WTC11 (cell line): ENCODE measurements at regions not wholly inside any gene's neighbourhood (a gene's known extent, or its start where the extent isn't known, plus 50 kb on each side); places are given as distances from the start of the nearest gene placed in this dataset.

ENCODE experiments used
- ATAC-seq: fragments of 200-7000 bp; cut with Tn5 transposase; 2 replicates; pipeline ENCODE4 v1.10.0; 2021; ENCODE audit warnings: mild to moderate bottlenecking, moderate library complexity
- CTCF ChIA-PET: fragments of 300-600 bp; sonication (Branson Sonifier 250); formaldehyde crosslinking; loops from one replicate; lab custom pipeline; 2021; ENCODE audit warnings: antibody characterized with exemption; lab: Charles Lee
- POLR2A ChIA-PET: fragments of 350-600 bp; sonication (Branson Sonifier 250); formaldehyde crosslinking; loops from one replicate; lab custom pipeline; 2021; ENCODE audit warnings: antibody characterized with exemption; lab: Charles Lee
- DNase-seq: peaks from one replicate; pipeline ENCODE4 v3.0.0; 2021; ENCODE audit warnings: low spot score
- H3K27ac Mint-ChIP-seq: 2 replicates; pipeline ENCODE4 v1.8.0; 2021; ENCODE audit warnings: mixed read lengths
- H3K27me3 Mint-ChIP-seq: 2 replicates; pipeline ENCODE4 v1.8.0; 2021; ENCODE audit warnings: low read depth, mild to moderate bottlenecking, moderate library complexity, mixed read lengths
- H3K36me3 Mint-ChIP-seq: 2 replicates; pipeline ENCODE4 v1.8.0; 2021; ENCODE audit warnings: mixed read lengths
- H3K4me1 Mint-ChIP-seq: 2 replicates; pipeline ENCODE4 v1.8.0; 2022; ENCODE audit warnings: mixed read lengths
- H3K4me3 Mint-ChIP-seq: 2 replicates; pipeline ENCODE4 v1.8.0; 2021; ENCODE audit warnings: mild to moderate bottlenecking, moderate library complexity, mixed read lengths
- H3K9me3 Mint-ChIP-seq: 2 replicates; pipeline ENCODE4 v1.8.0; 2021; ENCODE audit warnings: mixed read lengths
- CREB1 ChIP-seq: sonication (generic); formaldehyde crosslinking; IDR thresholded peaks from 2 replicates; pipeline ENCODE4 v1.8.0; 2023; ENCODE audit warnings: mild to moderate bottlenecking, missing genetic modification reagents
- FOXK1 ChIP-seq: sonication (generic); formaldehyde crosslinking; IDR thresholded peaks from 2 replicates; pipeline ENCODE4 v1.8.0; 2022; ENCODE audit warnings: mild to moderate bottlenecking, moderate library complexity, missing genetic modification reagents
- HMGA2 ChIP-seq: fragments of 250-450 bp; sonication (Bioruptor Pico); IDR thresholded peaks from 2 replicates; pipeline ENCODE4 v1.4.0; 2021; ENCODE audit warnings: mild to moderate bottlenecking, moderate library complexity
- JAZF1 ChIP-seq: fragments of 250-450 bp; sonication (Bioruptor Pico); IDR thresholded peaks from 2 replicates; pipeline ENCODE4 v1.9.0; 2021; ENCODE audit warnings: moderate library complexity, mild to moderate bottlenecking, inconsistent platforms
- NFYB ChIP-seq: sonication (generic); formaldehyde crosslinking; conservative IDR thresholded peaks from 2 replicates; pipeline ENCODE4 v1.8.0; 2022; ENCODE audit warnings: low read depth, missing genetic modification reagents
- NR3C1 ChIP-seq: sonication (generic); formaldehyde crosslinking; conservative IDR thresholded peaks from 2 replicates; pipeline ENCODE4 v1.8.1; 2023; ENCODE audit warnings: low read depth, mild to moderate bottlenecking, missing genetic modification reagents
- RORB ChIP-seq: fragments of 250-450 bp; sonication (Bioruptor Pico); IDR thresholded peaks from 2 replicates; pipeline ENCODE4 v1.9.0; 2021; ENCODE audit warnings: mild to moderate bottlenecking
- TEAD1 ChIP-seq: sonication (generic); formaldehyde crosslinking; IDR thresholded peaks from 2 replicates; pipeline ENCODE4 v1.8.0; 2022; ENCODE audit warnings: mild to moderate bottlenecking, missing genetic modification reagents
- ZBTB21 ChIP-seq: sonication (generic); formaldehyde crosslinking; IDR thresholded peaks from 2 replicates; pipeline ENCODE4 v1.8.1; 2023; ENCODE audit warnings: mild to moderate bottlenecking, missing genetic modification reagents, borderline replicate concordance
- ZNF416 ChIP-seq: fragments of 250-450 bp; sonication (Bioruptor Pico); IDR thresholded peaks from 2 replicates; pipeline ENCODE4 v1.9.0; 2021; ENCODE audit warnings: mild to moderate bottlenecking, inconsistent platforms
- ZNF423 ChIP-seq: fragments of 250-450 bp; sonication (Bioruptor Pico); IDR thresholded peaks from 2 replicates; pipeline ENCODE4 v2.1.2; 2022; ENCODE audit warnings: mild to moderate bottlenecking, moderate library complexity
- TF ChIP-seq, protein P1 (sequence below): sonication (generic); formaldehyde crosslinking; IDR thresholded peaks from 2 replicates; pipeline ENCODE4 v1.8.0; 2023; ENCODE audit warnings: mild to moderate bottlenecking, missing genetic modification reagents
- TF ChIP-seq, protein P2 (sequence below): fragments of 250-450 bp; sonication (Bioruptor Pico); conservative IDR thresholded peaks from 2 replicates; pipeline ENCODE4 v1.9.0; 2021; ENCODE audit warnings: mild to moderate bottlenecking
- TF ChIP-seq, protein P3 (sequence below): sonication (generic); formaldehyde crosslinking; IDR thresholded peaks from 2 replicates; pipeline ENCODE4 v1.8.0; 2022; ENCODE audit warnings: mild to moderate bottlenecking, missing genetic modification reagents
- TF ChIP-seq, protein P4 (sequence below): sonication (generic); formaldehyde crosslinking; IDR thresholded peaks from 2 replicates; pipeline ENCODE4 v1.8.1; 2023; ENCODE audit warnings: mild to moderate bottlenecking, missing genetic modification reagents
- TF ChIP-seq, protein P5 (sequence below): sonication (generic); formaldehyde crosslinking; IDR thresholded peaks from 2 replicates; pipeline ENCODE4 v1.8.1; 2023; ENCODE audit warnings: mild to moderate bottlenecking, missing genetic modification reagents
- TF ChIP-seq, protein P6 (sequence below): sonication (generic); formaldehyde crosslinking; IDR thresholded peaks from 2 replicates; pipeline ENCODE4 v1.8.1; 2023; ENCODE audit warnings: mild to moderate bottlenecking, missing genetic modification reagents, moderate library complexity
- TF ChIP-seq, protein P7 (sequence below): sonication (generic); formaldehyde crosslinking; IDR thresholded peaks from 2 replicates; pipeline ENCODE4 v1.8.0; 2022; ENCODE audit warnings: missing genetic modification reagents
- TF ChIP-seq, protein P8 (sequence below): fragments of 200-600 bp; IDR thresholded peaks from 2 replicates; pipeline ENCODE4 v1.8.0; 2022; ENCODE audit warnings: antibody characterized with exemption
- TF ChIP-seq, protein P9 (sequence below): sonication (generic); formaldehyde crosslinking; IDR thresholded peaks from 2 replicates; pipeline ENCODE4 v1.8.0; 2022; ENCODE audit warnings: mild to moderate bottlenecking, missing genetic modification reagents

DNA sequence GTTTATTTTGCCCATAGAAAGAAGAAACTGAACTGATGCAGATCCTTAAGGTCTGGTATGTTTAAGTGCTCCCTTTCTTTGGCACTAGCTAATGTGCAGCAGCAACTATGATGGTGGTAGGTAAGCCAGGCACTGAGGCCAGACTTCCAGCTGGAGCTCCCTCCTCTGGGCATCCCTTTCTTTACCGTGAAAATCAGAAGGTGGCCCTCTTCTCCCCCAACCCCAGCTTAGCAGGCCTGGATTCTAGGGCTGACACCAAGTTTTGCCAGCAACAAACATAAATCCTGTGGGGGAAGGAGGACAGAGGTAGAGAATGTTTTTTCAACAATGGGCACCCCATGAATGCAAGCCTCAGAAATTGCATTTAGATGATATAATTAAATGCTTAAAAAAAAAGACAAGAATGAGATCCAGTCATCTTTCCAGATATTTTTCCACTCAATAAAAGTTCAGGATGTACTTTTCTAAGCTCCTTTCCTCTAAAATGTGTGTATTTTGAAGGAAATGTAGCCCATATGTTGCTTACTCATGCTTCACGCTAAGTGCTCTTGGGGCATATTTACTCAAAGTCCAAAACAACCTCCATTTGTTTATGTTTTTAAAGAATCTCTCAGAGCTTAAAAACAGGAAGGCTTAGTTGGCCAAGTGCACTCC, 123.9 kb upstream of the NXT1 start (continued):
- TF ChIP-seq, protein P1, sequence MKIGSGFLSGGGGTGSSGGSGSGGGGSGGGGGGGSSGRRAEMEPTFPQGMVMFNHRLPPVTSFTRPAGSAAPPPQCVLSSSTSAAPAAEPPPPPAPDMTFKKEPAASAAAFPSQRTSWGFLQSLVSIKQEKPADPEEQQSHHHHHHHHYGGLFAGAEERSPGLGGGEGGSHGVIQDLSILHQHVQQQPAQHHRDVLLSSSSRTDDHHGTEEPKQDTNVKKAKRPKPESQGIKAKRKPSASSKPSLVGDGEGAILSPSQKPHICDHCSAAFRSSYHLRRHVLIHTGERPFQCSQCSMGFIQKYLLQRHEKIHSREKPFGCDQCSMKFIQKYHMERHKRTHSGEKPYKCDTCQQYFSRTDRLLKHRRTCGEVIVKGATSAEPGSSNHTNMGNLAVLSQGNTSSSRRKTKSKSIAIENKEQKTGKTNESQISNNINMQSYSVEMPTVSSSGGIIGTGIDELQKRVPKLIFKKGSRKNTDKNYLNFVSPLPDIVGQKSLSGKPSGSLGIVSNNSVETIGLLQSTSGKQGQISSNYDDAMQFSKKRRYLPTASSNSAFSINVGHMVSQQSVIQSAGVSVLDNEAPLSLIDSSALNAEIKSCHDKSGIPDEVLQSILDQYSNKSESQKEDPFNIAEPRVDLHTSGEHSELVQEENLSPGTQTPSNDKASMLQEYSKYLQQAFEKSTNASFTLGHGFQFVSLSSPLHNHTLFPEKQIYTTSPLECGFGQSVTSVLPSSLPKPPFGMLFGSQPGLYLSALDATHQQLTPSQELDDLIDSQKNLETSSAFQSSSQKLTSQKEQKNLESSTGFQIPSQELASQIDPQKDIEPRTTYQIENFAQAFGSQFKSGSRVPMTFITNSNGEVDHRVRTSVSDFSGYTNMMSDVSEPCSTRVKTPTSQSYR = no peak
- no peak for TF ChIP-seq JAZF1 (CRISPR knock-in tag)
- no peak for TF ChIP-seq TEAD1 (CRISPR knock-in tag)
- TF ChIP-seq, protein P2, sequence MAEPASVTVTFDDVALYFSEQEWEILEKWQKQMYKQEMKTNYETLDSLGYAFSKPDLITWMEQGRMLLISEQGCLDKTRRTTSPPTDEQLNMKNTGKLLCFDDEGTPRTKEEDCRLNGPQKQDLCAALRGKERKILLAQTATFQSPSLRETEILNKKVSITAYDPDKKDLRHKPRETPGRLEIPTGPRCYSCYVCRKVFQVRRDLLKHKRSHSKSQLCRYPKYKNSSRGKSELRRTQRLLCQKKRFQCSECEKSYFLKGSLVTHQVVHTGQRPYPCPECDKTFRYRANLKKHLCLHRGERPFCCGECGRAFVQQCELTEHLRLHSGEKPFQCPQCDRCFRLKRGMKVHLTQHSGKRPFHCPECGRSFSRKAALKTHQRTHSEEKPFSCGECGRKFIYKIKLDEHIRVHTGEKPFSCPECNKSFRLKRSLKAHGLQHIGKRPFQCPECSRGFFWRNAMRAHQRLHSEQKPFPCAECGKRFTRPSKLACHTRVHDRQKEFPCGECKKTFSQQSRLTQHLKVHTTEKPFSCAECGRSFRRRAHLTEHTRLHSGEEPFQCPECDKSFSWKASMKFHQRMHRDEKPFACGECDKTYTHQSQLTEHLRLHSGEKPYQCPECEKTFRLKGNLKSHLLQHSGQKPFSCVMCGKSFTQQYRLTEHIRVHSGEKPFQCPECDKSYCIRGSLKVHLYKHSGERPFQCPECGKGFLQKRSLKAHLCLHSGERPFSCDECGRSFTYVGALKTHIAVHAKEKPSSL (CRISPR knock-in tag) = no peak
- TF ChIP-seq, protein P3, sequence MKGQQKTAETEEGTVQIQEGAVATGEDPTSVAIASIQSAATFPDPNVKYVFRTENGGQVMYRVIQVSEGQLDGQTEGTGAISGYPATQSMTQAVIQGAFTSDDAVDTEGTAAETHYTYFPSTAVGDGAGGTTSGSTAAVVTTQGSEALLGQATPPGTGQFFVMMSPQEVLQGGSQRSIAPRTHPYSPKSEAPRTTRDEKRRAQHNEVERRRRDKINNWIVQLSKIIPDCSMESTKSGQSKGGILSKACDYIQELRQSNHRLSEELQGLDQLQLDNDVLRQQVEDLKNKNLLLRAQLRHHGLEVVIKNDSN (CRISPR knock-in tag) = no peak
- no peak for TF ChIP-seq NR3C1 (CRISPR knock-in tag)
- TF ChIP-seq CREB1 (CRISPR knock-in tag) = no peak
- no peak for TF ChIP-seq NFYB (CRISPR knock-in tag)

DNA sequence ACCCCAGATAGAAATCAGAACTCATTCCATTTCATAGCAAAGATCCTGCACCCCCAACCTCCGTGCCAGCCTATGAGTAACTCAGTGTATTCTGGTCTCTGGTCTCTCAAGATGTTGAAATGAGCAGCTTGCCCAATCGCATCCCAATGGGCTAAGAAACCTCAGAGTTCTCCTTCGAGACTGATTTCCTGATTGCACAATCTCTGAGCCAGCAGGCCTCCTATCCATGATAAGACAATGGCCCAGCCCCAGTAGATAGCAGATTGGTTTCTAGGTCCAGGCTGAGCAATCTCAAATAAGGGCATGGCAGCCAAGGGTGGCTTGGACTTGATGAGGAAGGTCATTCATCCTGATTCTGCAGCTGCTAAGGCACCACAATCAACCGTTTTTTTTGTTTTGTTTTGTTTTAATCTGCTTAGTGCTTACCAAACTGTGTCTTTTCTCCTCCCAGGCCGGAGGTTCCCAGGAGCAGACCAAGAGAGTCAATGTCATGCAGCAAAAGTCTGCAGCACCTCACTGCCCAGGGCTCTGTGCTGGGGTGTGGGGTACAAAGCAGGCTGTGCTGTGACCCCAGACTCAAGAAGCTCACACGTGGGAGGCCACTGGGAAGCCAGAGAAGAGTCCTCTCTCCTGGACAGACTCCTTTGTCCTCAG, 125.1 kb upstream of the NXT1 start:
- DNase-seq = no peak
- peaks cover 10% of the 10 kb centered on the region for H3K27me3 Mint-ChIP-seq
- H3K9me3 Mint-ChIP-seq = peaks cover 26% of the 10 kb centered on the region
- CTCF ChIA-PET = interaction anchor here (1.0 to 2.2 kb wide), 5 partner anchors 10 to 534 kb away, joined by 3 to 20 read pairs (median 7); no protein-coding TSS in a partner anchor
- no peaks in the 10 kb centered on the region for H3K4me1 Mint-ChIP-seq
- no peak overlapping the region for H3K27ac Mint-ChIP-seq
- TF ChIP-seq, protein P4, sequence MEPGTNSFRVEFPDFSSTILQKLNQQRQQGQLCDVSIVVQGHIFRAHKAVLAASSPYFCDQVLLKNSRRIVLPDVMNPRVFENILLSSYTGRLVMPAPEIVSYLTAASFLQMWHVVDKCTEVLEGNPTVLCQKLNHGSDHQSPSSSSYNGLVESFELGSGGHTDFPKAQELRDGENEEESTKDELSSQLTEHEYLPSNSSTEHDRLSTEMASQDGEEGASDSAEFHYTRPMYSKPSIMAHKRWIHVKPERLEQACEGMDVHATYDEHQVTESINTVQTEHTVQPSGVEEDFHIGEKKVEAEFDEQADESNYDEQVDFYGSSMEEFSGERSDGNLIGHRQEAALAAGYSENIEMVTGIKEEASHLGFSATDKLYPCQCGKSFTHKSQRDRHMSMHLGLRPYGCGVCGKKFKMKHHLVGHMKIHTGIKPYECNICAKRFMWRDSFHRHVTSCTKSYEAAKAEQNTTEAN (CRISPR knock-in tag) = no peak
- TF ChIP-seq, protein P5, sequence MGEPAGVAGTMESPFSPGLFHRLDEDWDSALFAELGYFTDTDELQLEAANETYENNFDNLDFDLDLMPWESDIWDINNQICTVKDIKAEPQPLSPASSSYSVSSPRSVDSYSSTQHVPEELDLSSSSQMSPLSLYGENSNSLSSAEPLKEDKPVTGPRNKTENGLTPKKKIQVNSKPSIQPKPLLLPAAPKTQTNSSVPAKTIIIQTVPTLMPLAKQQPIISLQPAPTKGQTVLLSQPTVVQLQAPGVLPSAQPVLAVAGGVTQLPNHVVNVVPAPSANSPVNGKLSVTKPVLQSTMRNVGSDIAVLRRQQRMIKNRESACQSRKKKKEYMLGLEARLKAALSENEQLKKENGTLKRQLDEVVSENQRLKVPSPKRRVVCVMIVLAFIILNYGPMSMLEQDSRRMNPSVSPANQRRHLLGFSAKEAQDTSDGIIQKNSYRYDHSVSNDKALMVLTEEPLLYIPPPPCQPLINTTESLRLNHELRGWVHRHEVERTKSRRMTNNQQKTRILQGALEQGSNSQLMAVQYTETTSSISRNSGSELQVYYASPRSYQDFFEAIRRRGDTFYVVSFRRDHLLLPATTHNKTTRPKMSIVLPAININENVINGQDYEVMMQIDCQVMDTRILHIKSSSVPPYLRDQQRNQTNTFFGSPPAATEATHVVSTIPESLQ (CRISPR knock-in tag) = no peak
- no peak for TF ChIP-seq HMGA2 (CRISPR knock-in tag)
- no peak for TF ChIP-seq ZNF423 (CRISPR knock-in tag)
- TF ChIP-seq, protein P6, sequence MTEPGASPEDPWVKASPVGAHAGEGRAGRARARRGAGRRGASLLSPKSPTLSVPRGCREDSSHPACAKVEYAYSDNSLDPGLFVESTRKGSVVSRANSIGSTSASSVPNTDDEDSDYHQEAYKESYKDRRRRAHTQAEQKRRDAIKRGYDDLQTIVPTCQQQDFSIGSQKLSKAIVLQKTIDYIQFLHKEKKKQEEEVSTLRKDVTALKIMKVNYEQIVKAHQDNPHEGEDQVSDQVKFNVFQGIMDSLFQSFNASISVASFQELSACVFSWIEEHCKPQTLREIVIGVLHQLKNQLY (CRISPR knock-in tag) = no peak
- no peak for TF ChIP-seq FOXK1 (CRISPR knock-in tag)
- no peak for TF ChIP-seq RORB (CRISPR knock-in tag)
- TF ChIP-seq, protein P7, sequence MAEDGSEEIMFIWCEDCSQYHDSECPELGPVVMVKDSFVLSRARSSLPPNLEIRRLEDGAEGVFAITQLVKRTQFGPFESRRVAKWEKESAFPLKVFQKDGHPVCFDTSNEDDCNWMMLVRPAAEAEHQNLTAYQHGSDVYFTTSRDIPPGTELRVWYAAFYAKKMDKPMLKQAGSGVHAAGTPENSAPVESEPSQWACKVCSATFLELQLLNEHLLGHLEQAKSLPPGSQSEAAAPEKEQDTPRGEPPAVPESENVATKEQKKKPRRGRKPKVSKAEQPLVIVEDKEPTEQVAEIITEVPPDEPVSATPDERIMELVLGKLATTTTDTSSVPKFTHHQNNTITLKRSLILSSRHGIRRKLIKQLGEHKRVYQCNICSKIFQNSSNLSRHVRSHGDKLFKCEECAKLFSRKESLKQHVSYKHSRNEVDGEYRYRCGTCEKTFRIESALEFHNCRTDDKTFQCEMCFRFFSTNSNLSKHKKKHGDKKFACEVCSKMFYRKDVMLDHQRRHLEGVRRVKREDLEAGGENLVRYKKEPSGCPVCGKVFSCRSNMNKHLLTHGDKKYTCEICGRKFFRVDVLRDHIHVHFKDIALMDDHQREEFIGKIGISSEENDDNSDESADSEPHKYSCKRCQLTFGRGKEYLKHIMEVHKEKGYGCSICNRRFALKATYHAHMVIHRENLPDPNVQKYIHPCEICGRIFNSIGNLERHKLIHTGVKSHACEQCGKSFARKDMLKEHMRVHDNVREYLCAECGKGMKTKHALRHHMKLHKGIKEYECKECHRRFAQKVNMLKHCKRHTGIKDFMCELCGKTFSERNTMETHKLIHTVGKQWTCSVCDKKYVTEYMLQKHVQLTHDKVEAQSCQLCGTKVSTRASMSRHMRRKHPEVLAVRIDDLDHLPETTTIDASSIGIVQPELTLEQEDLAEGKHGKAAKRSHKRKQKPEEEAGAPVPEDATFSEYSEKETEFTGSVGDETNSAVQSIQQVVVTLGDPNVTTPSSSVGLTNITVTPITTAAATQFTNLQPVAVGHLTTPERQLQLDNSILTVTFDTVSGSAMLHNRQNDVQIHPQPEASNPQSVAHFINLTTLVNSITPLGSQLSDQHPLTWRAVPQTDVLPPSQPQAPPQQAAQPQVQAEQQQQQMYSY (CRISPR knock-in tag) = no peak
- no peak for TF ChIP-seq ZBTB21 (CRISPR knock-in tag)
- no peak for TF ChIP-seq ZNF416 (CRISPR knock-in tag)
- TF ChIP-seq, protein P8, sequence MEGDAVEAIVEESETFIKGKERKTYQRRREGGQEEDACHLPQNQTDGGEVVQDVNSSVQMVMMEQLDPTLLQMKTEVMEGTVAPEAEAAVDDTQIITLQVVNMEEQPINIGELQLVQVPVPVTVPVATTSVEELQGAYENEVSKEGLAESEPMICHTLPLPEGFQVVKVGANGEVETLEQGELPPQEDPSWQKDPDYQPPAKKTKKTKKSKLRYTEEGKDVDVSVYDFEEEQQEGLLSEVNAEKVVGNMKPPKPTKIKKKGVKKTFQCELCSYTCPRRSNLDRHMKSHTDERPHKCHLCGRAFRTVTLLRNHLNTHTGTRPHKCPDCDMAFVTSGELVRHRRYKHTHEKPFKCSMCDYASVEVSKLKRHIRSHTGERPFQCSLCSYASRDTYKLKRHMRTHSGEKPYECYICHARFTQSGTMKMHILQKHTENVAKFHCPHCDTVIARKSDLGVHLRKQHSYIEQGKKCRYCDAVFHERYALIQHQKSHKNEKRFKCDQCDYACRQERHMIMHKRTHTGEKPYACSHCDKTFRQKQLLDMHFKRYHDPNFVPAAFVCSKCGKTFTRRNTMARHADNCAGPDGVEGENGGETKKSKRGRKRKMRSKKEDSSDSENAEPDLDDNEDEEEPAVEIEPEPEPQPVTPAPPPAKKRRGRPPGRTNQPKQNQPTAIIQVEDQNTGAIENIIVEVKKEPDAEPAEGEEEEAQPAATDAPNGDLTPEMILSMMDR = no peak
- TF ChIP-seq, protein P9, sequence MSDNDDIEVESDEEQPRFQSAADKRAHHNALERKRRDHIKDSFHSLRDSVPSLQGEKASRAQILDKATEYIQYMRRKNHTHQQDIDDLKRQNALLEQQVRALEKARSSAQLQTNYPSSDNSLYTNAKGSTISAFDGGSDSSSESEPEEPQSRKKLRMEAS (CRISPR knock-in tag) = no peak
- TF ChIP-seq, all 79 proteins: peak for 0
- ATAC-seq = no peak
- POLR2A ChIA-PET = no interaction called here
- Mint-ChIP-seq H3K36me3 (peaks cover 13% of the 10 kb centered on the region), H3K4me3 (no peak overlapping the region)
